B cell (primary cell): ENCODE measurements at regions not wholly inside any gene's neighbourhood (a gene's known extent, or its start where the extent isn't known, plus 50 kb on each side); places are given as distances from the start of the nearest gene placed in this dataset.

Source experiments
- ATAC-seq: fragments of 200-7000 bp; cut with Tn5 transposase; one replicate; pipeline ENCODE4 v1.10.0; 2021; ENCODE audit warnings: low read depth, mild to moderate bottlenecking, moderate number of reproducible peaks, moderate library complexity
- CTCF ChIA-PET: fragments of 350-600 bp; sonication (Branson Sonifier 250); formaldehyde crosslinking; loops from one replicate; lab custom pipeline; 2021; ENCODE audit warnings: antibody characterized with exemption, inconsistent platforms; lab: Charles Lee
- POLR2A ChIA-PET: fragments of 350-600 bp; sonication (Branson Sonifier 250); formaldehyde crosslinking; loops from one replicate; lab custom pipeline; 2021; ENCODE audit warnings: antibody characterized with exemption; lab: Charles Lee
- DNase-seq: peaks from one replicate; pipeline ENCODE4 v3.0.0; 2013
- H2AFZ ChIP-seq: 2 replicates; pipeline ENCODE4 v1.6.1; 2012; ENCODE audit warnings: mild to moderate bottlenecking, low read depth, low read length; ENCODE audit not compliant: insufficient read depth, poor library complexity, severe bottlenecking
- H3K27ac ChIP-seq, 2 donors: 1 replicate in 1 of 2; 2 replicates in 1 of 2; pipeline ENCODE4 v1.5.1; 2012 to 2013; ENCODE audit warnings: low read length in 2 of 2, mild to moderate bottlenecking in 2 of 2, moderate library complexity in 1 of 2
- H3K27me3 ChIP-seq, 4 experiments: fragments of 200-600 bp in 1 of 4; sonication (generic) in 1 of 4; replicated peaks in 1 of 4; 1 replicate in 2 of 4; 2 replicates in 2 of 4; pipeline versions ENCODE4 v1.6.1 to v1.7.0; 2013 to 2016; ENCODE audit warnings: low read length in 3 of 4, mild to moderate bottlenecking in 2 of 4, mixed read lengths in 1 of 4, moderate library complexity in 1 of 4; ENCODE audit not compliant: insufficient read depth in 4 of 4, control insufficient read depth in 3 of 4; ENCODE audit errors: control extremely low read depth in 1 of 4
- H3K36me3 ChIP-seq, 2 experiments: replicated peaks in 1 of 2; 1 replicate in 1 of 2; 2 replicates in 1 of 2; pipeline versions ENCODE4 v1.6.1 to v1.7.1; 2013; ENCODE audit warnings: low read length in 1 of 2; ENCODE audit not compliant: insufficient read depth in 2 of 2, control insufficient read depth in 1 of 2; ENCODE audit errors: control extremely low read depth in 1 of 2, extremely low read depth in 1 of 2
- H3K4me1 ChIP-seq, 2 donors: fragments of 200-600 bp in 1 of 2; sonication (generic) in 1 of 2; 1 replicate in 1 of 2; 2 replicates in 1 of 2; pipeline versions ENCODE4 v1.5.1 to v1.6.1; 2013 to 2017; ENCODE audit warnings: low read length in 2 of 2; ENCODE audit not compliant: control insufficient read depth in 2 of 2, insufficient read depth in 2 of 2
- H3K4me2 ChIP-seq: replicated peaks from 2 replicates; pipeline ENCODE3; 2012; ENCODE audit warnings: mild to moderate bottlenecking, low read depth, low read length; ENCODE audit not compliant: poor library complexity, severe bottlenecking
- H3K4me3 ChIP-seq, 5 experiments: fragments of 200-600 bp in 1 of 5; sonication (generic) in 1 of 5; 1 replicate in 3 of 5; 2 replicates in 2 of 5; pipeline versions ENCODE4 v1.5.1 to v1.7.0; 2011 to 2016; ENCODE audit warnings: low read length in 4 of 5, mild to moderate bottlenecking in 4 of 5, low read depth in 2 of 5, control low read depth in 1 of 5, moderate library complexity in 1 of 5; ENCODE audit not compliant: insufficient read depth in 1 of 5; ENCODE audit errors: control extremely low read depth in 1 of 5, extremely low read depth in 1 of 5
- H3K79me2 ChIP-seq: fragments of 200-600 bp; sonication (generic); one replicate; pipeline ENCODE4 v1.6.0; 2016; ENCODE audit warnings: low read length; ENCODE audit not compliant: control insufficient read depth, insufficient read depth
- H3K9ac ChIP-seq: fragments of 200-600 bp; sonication (generic); 2 replicates; pipeline ENCODE4 v1.6.1; 2017; ENCODE audit warnings: mild to moderate bottlenecking, low read length, moderate library complexity
- H3K9me3 ChIP-seq, 3 donors: one replicate each; pipeline versions ENCODE4 v1.6.1 to v1.7.1; 2013; ENCODE audit warnings: low read length in 2 of 3; ENCODE audit not compliant: control insufficient read depth in 2 of 3, insufficient read depth in 1 of 3; ENCODE audit errors: control extremely low read depth in 1 of 3
- H4K20me1 ChIP-seq: 2 replicates; pipeline ENCODE4 v1.6.0; 2012; ENCODE audit warnings: mild to moderate bottlenecking, low read length; ENCODE audit not compliant: insufficient read depth, control insufficient read depth, poor library complexity, severe bottlenecking
- H3K27ac Mint-ChIP-seq: one replicate; pipeline ENCODE4 v1.8.0; 2021; ENCODE audit warnings: mixed read lengths
- H3K27me3 Mint-ChIP-seq: one replicate; pipeline ENCODE4 v1.8.0; 2021; ENCODE audit warnings: mixed read lengths
- H3K4me1 Mint-ChIP-seq: one replicate; pipeline ENCODE4 v1.8.0; 2021; ENCODE audit warnings: mixed read lengths
- H3K4me3 Mint-ChIP-seq: one replicate; pipeline ENCODE4 v1.8.0; 2021; ENCODE audit warnings: mixed read lengths
- H3K9me3 Mint-ChIP-seq: one replicate; pipeline ENCODE4 v1.8.0; 2022; ENCODE audit warnings: mixed read lengths; ENCODE audit not compliant: insufficient read depth
- CTCF ChIP-seq: fragments of 200-600 bp; IDR thresholded peaks from one replicate; pipeline ENCODE4 v1.8.0; 2022; ENCODE audit warnings: antibody characterized with exemption, mild to moderate bottlenecking
- EZH2 ChIP-seq: IDR thresholded peaks from 2 replicates; pipeline ENCODE4 v1.6.1; 2012; ENCODE audit warnings: borderline replicate concordance, low read depth, mild to moderate bottlenecking, moderate library complexity, low read length; ENCODE audit not compliant: insufficient read depth, poor library complexity, severe bottlenecking
- whole genome bisulfite sequencing: methylation state at CpG from one replicate; pipeline ENCODE4 v1.1.5; 2013; ENCODE audit warnings: missing lambda C conversion rate; ENCODE audit not compliant: insufficient coverage; 5-methylcytosine and 5-hydroxymethylcytosine counted together
- intact Hi-C: fragments of 100-400 bp; cut with micrococcal nuclease; formaldehyde crosslinking; loops from one replicate; pipeline ENCODE4 v1.10.0; 2022

- WGBS, result 93% methylated on average over 4 of the region's 5 CpGs
- Histone ChIP-seq H2AFZ (no peak overlapping the region), H3K36me3 (no peaks in the 10 kb centered on the region), H3K27ac (no peak overlapping the region), H3K27me3 (peaks cover 0 to 10% (median 2%) of the 10 kb centered on the region in 4 experiments), H4K20me1 (no peaks in the 10 kb centered on the region), H3K9ac (no peak overlapping the region), H3K4me1 (no peaks in the 10 kb centered on the region), H3K4me2 (no peak overlapping the region), H3K9me3 (peaks cover 0 to 10% (median 2%) of the 10 kb centered on the region in 3 donors), H3K79me2 (no peaks in the 10 kb centered on the region), H3K4me3 (no peak overlapping the region)
- H3K27me3 Mint-ChIP-seq, result peaks cover 21% of the 10 kb centered on the region
- no peak for ATAC-seq
- ChIA-PET CTCF (no interaction called here), POLR2A (no interaction called here)
- DNase-seq, result no peak
- intact Hi-C loops, result no loop called here
- no peaks in the 10 kb centered on the region for H3K9me3 Mint-ChIP-seq
- peaks cover under 1% of the 10 kb centered on the region for H3K4me1 Mint-ChIP-seq
- no peak overlapping the region for H3K27ac Mint-ChIP-seq
- no peak overlapping the region for H3K4me3 Mint-ChIP-seq
- TF ChIP-seq CTCF, result no peak
- no peak for TF ChIP-seq EZH2
Observed at GRCh38 chr7:155244675-155245074, 53.0 kb upstream of the INSIG1 start.

GRCh38 chr7:155247479-155248365, 50.0 kb upstream of the INSIG1 start:
- Mint-ChIP-seq H3K27me3 (peaks cover 16% of the 10 kb centered on the region), H3K9me3 (no peaks in the 10 kb centered on the region), H3K4me1 (no peaks in the 10 kb centered on the region), H3K4me3 (no peak overlapping the region), H3K27ac (no peak overlapping the region)
- intact Hi-C loops, result no loop called here
- no peak overlapping the region for H3K4me2 ChIP-seq
- no peak overlapping the region for H3K9ac ChIP-seq
- no peak overlapping the region for H2AFZ ChIP-seq
- DNase-seq, result no peak
- H3K27me3 ChIP-seq, result peaks cover 0 to 10% (median 0%) of the 10 kb centered on the region in 4 experiments
- WGBS, result 90% methylated on average over 11 of the region's 14 CpGs
- ChIA-PET POLR2A (no interaction called here), CTCF (no interaction called here)
- no peaks in the 10 kb centered on the region for H4K20me1 ChIP-seq
- no peak overlapping the region for H3K27ac ChIP-seq
- no peaks in the 10 kb centered on the region for H3K4me1 ChIP-seq
- H3K9me3 ChIP-seq, result peaks cover 0 to 10% (median 2%) of the 10 kb centered on the region in 3 donors
- no peak for ATAC-seq
- no peaks in the 10 kb centered on the region for H3K36me3 ChIP-seq
- H3K79me2 ChIP-seq, result no peaks in the 10 kb centered on the region
- H3K4me3 ChIP-seq, result no peak overlapping the region
- TF ChIP-seq EZH2 (no peak), CTCF (no peak)
